GM19324 (cell line): ENCODE measurements at regions not wholly inside any gene's neighbourhood (a gene's known extent, or its start where the extent isn't known, plus 50 kb on each side); places are given as distances from the start of the nearest gene placed in this dataset.

Experiments used
- ATAC-seq: cut with Tn5 transposase; IDR thresholded peaks from one replicate; pipeline ENCODE4 v1.9.1; 2021; ENCODE audit warnings: mild to moderate bottlenecking, moderate library complexity; ENCODE audit not compliant: unreplicated experiment, low FRiP score

DNA sequence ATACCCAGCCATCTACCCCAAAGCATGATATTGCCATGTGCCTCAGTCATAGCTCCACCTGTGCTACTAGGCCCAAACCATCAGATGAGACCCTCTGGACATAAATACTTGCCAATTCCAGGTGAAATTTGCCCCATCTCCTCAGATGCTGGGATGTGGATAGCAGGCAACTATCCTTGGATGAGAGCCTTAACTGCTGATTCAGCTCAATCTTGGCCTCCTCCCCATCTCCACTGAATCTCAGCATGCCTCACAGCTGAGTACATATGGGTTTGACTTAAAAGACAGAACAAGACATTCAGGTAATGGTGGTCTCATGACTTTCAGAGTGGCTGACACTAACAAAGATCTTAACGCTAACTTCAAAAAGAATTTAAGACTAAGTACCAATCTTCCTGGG is 50.8 kb upstream of the KLHL13 start:
- no peak for ATAC-seq

DNA sequence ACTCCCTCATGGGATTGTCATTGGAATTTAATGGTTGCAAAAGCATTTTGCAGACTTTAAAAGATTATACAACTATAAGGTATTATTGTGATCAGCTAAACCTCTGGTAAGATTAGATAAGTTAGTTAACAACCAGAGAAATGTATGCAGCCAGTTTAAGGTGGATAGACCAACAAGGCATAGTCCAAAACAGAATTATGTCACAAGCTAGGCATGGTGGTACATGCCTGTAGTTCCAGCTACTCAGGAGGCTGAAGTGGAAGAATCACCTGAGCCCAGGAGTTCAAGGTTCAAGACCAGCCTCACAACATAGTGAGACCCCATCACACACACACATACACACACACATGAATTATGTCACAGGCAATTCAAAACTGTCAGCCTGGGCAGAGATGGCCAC is 54.7 kb upstream of the KLHL13 start:
- no peak for ATAC-seq

DNA sequence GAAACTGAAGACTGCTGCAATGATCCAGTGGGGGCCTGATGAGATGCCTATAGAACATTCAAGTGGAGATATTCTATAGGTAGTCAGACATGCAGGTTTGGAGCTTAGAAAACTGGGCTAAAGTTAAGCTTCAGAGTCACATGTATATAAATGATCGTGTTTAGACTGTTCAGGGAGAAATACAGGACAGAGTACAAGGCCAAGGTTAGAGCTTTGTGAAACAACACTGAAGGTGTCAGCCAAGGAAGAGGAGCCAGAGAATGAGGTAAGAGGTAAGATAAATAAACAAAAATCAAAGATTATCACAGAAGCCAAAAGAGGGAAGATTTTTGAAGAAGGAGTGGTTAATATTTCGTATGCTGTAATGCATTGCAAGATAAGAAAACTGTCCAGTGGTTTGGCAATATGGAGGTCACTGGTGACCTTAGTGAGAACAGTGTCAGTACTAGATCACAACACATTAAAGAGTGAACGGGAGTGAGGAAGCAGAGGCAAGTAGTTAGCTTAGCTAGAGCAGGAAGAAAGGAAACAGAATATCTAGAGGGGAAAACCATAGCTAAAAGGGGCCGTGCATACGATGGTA is 58.0 kb upstream of the KLHL13 start:
- no peak for ATAC-seq

DNA sequence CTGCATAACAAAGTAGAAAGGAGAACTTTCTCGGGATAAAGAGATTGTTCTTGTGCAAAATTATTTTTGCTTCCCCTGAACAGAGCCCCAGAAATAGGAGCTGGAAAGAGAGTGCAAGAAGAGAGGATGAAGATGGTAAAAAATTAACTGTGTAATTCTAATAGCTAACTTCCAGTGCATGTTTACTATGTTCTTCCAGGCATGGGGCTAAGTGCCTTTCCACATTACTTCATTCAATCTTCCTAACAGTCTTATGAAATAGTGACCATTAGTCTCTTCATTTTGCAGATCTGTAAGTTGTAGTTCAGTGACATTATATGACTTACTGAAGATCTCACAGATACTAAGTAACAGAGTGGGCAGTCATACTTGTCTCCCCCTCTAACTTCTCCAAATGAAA is 61.1 kb upstream of the KLHL13 start:
- no peak for ATAC-seq

DNA sequence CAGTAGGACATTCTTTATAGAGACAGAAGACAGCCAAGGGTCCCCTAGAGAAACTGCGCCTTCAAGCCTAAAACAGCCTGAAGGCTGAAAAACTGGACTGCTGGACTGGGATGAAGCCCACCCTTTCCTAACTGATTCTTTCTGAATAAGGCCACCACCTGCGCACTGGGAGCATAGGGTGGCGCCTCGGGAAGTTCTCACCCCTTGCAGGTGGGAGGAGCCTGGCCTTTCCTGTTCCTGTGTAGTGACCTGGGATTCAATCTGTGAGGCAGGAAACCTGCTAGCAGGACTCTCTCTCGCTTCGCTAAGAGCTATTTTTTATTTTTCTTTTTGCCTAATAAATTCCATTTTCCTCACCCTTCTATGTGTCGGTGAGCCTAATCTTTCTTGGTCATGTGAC is 61.8 kb upstream of the KLHL13 start:
- no peak for ATAC-seq

DNA sequence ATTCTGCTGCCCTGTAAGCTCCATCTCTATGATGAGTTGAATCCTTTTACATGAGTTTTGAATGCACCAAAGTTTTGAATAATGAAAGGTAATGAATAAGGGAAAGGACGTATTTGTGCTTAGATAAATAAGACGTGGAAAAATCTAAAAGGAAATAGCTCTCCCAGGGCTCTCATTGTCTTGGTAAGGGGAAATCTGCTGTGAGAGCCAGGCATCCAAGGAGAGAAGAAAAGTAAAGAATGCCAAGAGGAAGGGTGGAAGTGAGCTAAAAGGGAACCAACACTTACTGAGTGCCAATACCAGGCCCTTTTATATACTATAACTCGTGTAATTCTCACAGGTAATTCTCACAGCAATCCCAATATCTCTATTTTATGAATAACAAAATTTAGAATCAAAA is 62.6 kb upstream of the KLHL13 start:
- no peak for ATAC-seq

DNA sequence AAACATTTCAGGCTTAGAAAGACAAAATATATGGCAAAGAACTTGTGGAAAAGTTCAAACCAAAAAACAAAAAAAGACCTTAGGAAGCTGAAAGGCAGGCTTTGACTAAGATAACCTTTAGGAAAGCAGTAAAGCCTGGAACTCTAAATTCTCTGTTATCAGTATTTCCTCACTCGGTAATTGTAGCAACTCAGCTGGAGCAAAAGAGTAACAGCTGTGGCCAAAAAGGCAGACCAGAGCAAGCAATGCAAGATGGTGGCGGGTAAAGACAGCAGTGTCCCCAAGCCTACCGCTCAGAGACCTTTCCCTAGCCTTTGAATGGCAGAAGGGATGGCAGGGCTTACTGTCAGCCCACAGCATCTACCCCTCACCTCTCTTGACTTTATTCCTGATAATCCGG is 63.1 kb upstream of the KLHL13 start:
- ATAC-seq, result no peak

DNA sequence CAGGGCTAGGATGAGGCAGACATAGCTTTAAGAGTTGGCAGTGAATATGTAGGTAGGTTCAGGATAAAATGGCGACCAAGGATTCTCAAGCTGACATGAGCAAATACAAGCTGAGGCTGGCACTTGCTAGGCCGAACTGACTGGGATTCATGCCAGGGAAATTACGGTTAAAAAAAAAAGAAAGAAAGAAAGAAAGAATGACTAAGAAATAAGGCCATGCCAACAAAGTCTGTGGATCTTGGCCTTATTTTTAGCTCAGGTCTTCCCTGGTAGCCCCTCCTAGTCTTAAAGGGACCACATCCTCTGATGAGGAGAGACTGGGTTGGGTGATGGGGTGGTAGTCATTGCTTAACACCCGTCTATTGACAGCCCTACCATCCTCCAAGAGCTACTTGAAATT is 64.4 kb upstream of the KLHL13 start:
- no peak for ATAC-seq

DNA sequence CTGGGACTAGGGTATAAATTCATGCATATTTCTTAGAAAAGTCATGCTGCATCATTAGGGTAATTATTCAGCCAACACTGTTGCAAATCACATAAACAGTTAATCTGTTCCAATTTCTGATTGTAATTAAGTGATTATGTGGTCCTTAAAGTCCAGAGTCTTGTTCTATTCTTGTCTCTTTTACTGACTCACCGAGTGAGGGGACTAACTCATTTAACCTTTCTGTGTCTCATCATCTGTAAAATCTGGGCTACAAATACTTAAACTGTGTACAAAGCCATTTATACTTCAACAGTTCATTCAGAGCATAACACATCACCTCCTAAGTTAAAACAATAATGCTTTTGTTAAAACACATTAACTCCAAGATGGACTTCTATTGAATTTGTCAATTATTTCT is 65.4 kb upstream of the KLHL13 start:
- ATAC-seq, result no peak

DNA sequence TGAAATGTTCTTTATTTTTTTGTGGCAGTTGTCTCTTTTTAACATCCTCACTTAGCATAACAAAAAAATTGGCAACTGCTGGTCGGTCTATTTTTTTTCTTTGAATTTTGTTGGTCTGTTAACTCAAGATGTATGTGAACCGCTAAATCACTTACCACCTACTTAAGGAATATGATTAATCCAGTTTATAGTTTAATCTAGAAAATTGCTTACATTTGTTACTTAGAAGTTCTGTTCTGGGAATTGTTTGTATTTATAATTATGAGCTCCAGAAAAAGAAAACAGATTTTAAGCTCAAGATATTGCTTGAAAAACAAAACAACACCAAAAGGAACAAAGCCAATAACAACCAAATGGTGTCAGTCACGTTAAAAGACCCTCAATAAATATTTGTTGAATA is 66.1 kb upstream of the KLHL13 start:
- no peak for ATAC-seq

DNA sequence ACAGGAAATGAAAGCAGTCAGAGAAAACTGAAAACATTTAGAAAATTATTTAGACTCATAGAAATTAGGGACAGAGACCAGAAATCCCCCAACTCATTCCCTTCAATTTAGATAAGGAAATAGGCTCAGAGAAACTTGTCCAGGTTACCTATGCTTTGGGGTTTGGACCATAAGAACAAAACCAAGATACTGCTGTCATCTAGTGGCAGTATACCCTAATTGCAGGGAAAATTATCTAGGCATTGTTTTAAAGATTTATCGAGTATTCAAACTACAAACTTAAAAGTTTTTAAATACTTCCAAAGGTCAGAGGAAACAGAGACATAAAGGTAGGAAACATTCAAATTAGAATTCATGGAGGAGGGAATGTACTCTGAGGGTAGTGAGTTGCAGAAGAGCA is 67.0 kb upstream of the KLHL13 start:
- ATAC-seq, result no peak

DNA sequence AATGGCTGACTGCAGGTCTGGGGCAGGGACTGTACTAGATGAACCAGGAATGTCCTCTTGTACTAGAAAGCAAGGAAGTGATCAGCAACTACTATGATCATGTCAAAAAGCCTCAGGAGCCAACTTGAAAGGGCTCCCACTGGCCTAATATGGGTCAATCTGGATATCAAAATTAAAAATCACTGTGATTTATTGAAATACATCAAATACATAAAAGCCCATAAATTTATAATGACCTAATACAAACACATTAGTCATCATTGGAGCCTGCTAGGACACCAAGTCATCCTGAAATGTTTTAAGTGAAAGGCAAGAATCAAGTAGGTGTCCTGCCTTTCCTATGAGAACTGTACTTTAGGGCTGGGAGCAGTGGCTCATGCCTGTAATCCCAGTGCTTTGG is 70.5 kb upstream of the KLHL13 start:
- ATAC-seq, result no peak

DNA sequence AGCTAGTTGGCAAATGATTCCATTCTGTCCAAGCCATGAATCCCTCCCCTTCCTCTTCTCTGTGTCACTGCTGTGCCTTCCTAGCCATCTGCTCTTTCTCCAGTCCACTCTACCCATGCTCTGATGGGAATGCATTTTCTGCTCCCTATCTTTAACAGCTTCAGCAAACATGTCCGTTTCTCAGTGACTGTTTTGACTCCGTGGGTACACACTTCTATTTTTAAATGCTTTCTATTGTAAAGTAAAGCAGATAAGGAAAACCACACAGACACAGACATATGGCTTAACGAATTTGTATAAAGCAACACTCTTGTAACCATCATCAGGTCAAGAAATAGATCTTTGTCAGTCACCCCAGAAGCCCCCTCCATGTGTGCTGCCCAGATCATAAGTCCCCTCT is 72.4 kb upstream of the KLHL13 start:
- no peak for ATAC-seq

DNA sequence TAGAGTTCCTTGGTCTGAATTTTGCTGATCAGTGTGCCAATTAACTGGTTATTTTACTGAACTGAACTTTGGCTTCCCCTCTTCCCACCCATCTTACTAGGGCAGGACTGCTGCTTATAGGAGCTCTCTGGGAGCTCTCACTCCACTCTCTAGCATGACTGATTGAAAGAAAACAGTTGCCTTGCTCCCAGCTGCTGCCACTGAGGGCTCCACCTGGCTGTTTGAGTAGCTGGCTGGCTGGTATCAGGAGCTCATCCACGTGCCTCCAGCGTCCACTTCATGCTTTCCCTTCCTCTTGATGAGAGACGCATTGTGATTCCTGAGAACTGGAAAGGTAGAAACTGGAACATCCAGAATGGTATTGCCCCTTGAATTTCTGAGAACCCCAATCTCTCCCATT is 73.0 kb upstream of the KLHL13 start:
- no peak for ATAC-seq

DNA sequence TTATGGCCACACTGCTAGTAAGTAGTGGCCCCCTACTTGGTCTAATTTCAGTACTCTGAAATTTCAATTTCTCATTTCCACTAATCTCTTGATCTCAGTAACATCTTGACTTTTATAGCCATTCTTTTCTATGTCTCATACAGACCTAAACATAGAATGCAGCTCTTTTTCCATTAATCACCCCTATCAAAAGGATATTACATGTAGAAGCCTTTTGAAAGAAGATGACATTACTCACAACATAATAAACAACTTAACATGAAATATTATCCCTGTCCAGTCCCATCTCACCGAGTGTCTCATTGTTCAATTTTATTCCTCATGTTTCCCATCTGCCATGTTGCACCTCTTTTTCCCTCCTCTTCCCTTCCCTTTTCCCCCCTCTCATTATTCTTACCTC is 81.1 kb upstream of the KLHL13 start:
- no peak for ATAC-seq

DNA sequence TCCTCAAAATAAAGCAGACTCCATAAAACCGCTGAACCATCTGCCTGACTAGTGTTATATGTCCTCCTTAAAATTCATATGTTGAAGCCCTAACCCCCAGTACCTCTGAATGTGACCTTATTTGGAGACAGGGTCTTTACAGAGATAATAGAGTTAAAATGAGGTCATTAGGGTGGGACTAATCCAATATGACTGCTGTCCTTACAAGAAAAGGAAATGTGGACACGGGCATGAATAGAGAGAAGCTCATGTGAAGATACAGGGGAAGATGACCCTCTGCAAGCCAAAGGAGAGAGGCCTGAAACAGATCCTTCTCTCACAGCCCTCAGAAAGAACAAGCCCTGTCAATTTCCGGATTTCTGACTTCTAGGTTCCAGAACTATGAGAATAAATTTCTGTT is 82.0 kb upstream of the KLHL13 start:
- ATAC-seq, result no peak

DNA sequence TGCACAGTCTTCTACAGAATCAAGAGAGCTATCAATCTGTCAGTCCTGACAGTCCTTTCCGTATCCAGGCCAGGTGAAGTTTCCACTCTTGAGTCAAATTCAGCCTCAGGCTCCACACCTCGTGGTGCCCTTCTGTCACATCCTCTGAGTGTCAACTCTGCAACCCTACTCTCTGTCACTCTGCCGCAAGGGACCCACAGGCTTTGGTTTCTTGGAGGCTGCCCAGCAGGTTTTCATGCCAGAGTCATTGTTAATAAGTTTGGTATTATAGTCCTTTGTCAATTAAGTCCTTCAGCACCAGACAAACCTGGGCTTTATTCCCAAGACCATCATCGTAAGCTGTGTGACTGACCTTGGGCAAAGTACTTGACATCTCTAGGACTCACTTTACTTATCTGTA is 83.4 kb upstream of the KLHL13 start:
- no peak for ATAC-seq

DNA sequence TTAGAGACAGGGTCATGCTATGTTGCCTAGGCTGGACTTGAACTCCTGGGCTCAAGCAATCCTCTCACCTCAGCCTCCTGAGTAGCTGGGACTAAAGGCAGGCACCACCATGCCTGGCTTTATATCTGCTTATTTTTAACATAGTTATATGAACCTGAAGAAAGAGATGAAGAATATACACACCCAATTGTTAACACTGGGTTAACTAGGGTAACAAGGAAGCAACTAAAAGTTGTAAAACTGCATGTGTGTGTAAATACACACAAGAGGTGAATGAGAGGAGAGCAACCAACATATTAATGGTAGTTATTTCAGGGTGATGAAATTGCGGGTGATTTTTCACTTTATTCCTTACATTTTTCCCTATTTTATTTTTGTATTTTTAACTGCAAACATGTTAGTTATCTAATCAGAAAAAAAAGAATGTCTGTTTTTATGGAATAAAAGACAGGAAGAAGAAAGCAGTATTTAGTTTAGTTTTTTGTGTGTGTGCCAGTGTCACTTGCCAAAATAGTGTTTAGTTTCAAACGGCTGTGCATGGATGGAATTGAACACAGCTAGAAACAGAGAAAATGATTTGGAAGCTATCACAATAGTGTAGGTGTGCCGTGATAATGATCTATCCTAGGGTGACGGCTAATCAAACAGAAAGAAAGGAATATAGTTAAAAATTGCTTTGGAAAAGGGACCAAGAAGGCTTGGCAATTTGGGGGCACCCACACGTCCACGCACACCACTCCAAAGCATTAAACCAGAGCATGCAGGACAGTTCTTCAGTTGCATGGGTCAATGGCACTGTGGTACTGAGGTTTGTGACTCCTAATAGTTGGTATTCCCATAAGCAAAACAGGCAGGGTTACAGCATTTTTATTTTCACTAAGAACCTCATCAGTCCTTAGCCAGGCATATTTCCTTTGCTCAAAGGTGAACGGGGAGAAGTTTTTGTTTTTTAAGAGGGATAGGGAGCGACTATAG is 89.1 kb upstream of the KLHL13 start:
- no peak for ATAC-seq

DNA sequence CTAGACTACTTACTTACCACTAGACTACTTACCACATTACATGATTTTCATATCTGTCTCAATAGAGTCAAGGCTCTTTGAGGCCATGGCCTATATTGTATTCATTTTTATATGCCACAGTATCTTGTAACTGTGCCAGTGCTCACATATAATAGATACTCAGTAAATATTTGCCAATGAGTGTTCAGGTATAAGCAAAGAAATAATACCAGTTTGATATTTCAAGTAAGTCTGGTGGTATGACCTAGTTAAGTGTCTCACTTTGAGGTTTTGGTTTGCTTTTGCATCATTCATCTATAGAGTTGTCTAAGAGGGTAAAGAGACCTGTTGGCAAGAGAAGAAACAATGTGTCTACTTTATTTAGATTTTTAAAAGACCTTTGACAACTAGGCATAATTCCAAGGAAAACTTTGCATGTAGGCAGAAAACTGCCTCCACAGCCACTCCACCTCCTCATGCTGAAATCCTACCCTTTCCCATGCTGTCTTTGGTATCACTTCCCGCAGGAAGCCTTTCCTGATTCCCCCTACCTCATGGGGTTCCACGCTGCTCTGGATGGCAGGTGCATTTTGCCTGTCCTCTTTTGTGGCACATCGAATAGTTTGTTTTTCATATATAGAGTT is 91.3 kb upstream of the KLHL13 start:
- no peak for ATAC-seq

DNA sequence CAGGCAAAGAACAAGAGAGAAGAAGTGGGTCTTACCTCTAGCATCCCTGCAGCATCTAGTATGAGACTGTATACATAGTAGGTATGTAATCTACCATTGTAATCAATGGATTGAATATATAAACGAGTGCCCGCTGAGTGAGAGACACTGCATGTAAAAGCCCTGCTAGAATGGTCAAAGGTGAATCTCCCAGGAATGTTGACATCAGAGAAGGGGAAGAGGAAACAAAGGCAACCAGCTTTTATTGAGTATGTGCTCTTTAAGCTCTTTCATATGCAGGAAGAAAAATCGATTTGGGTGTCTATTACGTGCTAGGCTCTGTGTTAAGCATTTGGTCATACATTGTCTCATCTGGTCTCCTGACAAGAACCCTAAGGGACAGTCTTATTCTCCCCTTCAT is 91.9 kb upstream of the KLHL13 start:
- ATAC-seq, result no peak

DNA sequence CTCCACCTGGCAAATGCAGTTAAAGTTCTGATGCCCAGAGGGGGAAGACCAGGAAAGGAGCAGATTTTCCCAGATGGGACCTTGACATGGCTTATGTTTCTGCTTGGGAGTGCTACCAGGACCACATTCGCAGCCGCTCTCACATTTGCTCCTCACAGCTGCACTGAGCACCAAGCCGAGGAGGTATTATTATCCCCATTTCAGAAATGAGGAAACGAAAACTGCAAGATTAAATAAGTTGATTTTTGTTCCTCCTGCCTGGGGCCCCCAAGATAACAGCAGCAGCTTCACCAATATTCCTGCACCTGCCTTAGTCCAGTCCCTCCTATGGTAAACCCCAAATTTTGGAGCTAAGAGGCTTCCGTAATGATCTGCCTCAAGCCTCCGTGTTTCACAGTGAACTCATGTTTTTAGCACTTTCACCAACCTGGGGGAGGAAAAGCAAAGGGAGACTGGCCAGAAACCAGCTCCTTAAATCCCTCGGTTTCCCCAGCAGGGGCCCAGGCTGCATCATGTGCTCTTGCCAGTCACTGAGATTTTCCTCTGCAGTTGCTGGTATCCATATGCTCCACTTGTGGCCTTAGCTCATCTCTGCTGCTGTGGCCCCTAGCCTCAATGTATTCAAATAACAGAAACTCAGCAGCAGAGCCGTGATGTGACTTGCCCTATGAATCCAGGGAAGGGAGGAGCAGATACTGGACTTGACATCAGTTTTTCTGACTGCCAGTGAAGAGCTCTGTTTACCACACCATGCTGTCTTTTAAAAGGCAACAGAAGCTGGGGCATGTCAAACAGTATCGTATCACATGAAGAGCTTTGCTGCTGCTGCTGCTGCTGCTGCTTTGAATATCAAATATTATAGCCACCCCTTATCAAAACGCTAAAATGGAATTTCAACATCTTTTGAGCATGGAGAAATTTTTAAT is 95.5 kb upstream of the KLHL13 start:
- ATAC-seq, result peak; percentile 52
